ENCODE measurements at regions not wholly inside any gene's neighbourhood (a gene's known extent, or its start where the extent isn't known, plus 50 kb on each side); places are given as distances from the start of the nearest gene placed in this dataset.

DNA sequence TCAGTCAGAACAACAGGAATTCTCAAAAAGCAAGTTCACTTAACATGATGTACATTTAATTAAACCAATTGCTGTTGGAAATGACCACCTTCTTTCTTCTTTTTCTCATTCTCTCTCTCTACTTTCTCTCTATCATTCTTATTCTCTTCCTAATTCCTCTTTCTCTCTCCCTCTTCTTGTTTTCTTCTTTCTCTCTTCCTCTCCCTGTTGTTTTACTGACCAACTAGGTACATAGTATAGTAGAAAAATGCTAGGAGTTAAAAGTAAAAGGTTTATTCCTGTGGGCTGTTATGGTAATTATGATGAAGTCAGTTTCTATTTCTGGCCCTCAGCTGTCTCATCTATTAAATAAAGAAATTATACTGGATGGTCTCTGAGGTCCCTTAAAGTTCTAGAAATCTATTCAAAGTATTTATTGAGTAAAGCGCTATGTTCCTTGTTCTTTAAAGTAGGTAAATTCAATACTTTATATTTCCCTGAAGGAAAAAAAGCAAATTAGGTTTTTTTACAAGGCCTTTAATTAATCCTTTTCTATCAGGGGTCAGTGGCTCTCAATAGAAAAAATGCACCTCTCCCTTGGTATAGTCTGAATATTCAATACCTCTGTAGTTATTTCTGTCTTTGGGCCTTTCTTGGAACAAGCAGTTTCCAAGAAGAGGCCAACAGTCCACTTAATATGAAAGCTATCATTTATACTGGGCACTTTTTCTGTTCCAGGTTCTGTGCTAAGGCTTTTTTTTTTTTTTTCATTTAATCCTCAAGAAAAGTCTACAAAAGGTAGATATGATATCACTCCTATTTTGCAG is 102.3 kb upstream of the SLC30A5 start:
- TF ChIP-seq, protein P1, sequence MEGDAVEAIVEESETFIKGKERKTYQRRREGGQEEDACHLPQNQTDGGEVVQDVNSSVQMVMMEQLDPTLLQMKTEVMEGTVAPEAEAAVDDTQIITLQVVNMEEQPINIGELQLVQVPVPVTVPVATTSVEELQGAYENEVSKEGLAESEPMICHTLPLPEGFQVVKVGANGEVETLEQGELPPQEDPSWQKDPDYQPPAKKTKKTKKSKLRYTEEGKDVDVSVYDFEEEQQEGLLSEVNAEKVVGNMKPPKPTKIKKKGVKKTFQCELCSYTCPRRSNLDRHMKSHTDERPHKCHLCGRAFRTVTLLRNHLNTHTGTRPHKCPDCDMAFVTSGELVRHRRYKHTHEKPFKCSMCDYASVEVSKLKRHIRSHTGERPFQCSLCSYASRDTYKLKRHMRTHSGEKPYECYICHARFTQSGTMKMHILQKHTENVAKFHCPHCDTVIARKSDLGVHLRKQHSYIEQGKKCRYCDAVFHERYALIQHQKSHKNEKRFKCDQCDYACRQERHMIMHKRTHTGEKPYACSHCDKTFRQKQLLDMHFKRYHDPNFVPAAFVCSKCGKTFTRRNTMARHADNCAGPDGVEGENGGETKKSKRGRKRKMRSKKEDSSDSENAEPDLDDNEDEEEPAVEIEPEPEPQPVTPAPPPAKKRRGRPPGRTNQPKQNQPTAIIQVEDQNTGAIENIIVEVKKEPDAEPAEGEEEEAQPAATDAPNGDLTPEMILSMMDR (conservative IDR thresholded peaks at IDR 0.05; ENCODE audit: low read depth in 2 of 2), result no peak
- no peak for TF ChIP-seq ZNF331 (CRISPR knock-in tag; IDR thresholded peaks at IDR 0.05; ENCODE audit: low read depth)

All from GM23338 (cell line).